ENCODE measurements at regions not wholly inside any gene's neighbourhood (a gene's known extent, or its start where the extent isn't known, plus 50 kb on each side); places are given as distances from the start of the nearest gene placed in this dataset.
"Not testable (repeated sequence)": the region's sequence is repeated elsewhere in the genome, so short reads cannot be mapped to it uniquely, and the experiment has no call there.

- DNase-seq = not testable (repeated sequence)
Observed at GRCh38 chr5:14922952-14923351, 51.4 kb upstream of the ANKH start.

- DNase-seq = no peak
Observed at GRCh38 chr5:14922456-14922855, 50.9 kb upstream of the ANKH start.
